Gastroesophageal sphincter (tissue), 3 donors: ENCODE measurements at regions not wholly inside any gene's neighbourhood (a gene's known extent, or its start where the extent isn't known, plus 50 kb on each side); places are given as distances from the start of the nearest gene placed in this dataset.

Source experiments
- CTCF ChIP-seq, 4 experiments: fragments of 200-600 bp in 2 of 4; fragments of 450-650 bp in 2 of 4; sonication (generic) in 1 of 4; IDR thresholded peaks; one replicate each; pipeline ENCODE4 v1.5.1; 2017 to 2019; ENCODE audit warnings: antibody characterized with exemption in 4 of 4, mild to moderate bottlenecking in 2 of 4, moderate library complexity in 2 of 4
- EP300 ChIP-seq: sonication (generic); formaldehyde crosslinking; IDR thresholded peaks from one replicate; pipeline ENCODE4 v1.6.1; 2017; ENCODE audit warnings: antibody characterized with exemption, mild to moderate bottlenecking
- POLR2A ChIP-seq, 2 donors: fragments of 450-650 bp; IDR thresholded peaks; one replicate each; pipeline ENCODE4 v1.6.1; 2017; ENCODE audit warnings: antibody characterized with exemption in 2 of 2, mild to moderate bottlenecking in 2 of 2, moderate library complexity in 1 of 2
- POLR2AphosphoS5 ChIP-seq: sonication (generic); formaldehyde crosslinking; IDR thresholded peaks from one replicate; pipeline ENCODE4 v1.6.1; 2017; ENCODE audit warnings: antibody characterized with exemption

- no peak for TF ChIP-seq CTCF (IDR thresholded peaks at IDR 0.05)
- no peak for TF ChIP-seq POLR2A (IDR thresholded peaks at IDR 0.05)
- no peak for TF ChIP-seq POLR2AphosphoS5
- no peak for TF ChIP-seq EP300
These were observed 366.4 kb upstream of the CASK start for GRCh38 chrX:42289492-42290385.
